Astrocyte (in vitro differentiated cells and primary cell): ENCODE measurements at regions not wholly inside any gene's neighbourhood (a gene's known extent, or its start where the extent isn't known, plus 50 kb on each side); places are given as distances from the start of the nearest gene placed in this dataset.

Experiments
- DNase-seq: peaks from one replicate; pipeline ENCODE4 v3.0.0-alpha.2; 2010; ENCODE audit warnings: low read depth
- FAIRE-seq: peaks from 2 replicates; lab custom pipeline; 2011; peaks lifted over from hg19 to GRCh38; lab: Jason Lieb, UNC
- H2AFZ ChIP-seq: 2 replicates; pipeline ENCODE4 v1.6.0; 2012; ENCODE audit warnings: low read depth, low read length, inconsistent platforms
- H3K27ac ChIP-seq: 2 replicates; pipeline ENCODE4 v1.5.1; 2011; ENCODE audit warnings: low read depth, low read length, inconsistent platforms
- H3K27me3 ChIP-seq: 2 replicates; pipeline ENCODE4 v1.6.0; 2011; ENCODE audit warnings: low read length, inconsistent platforms; ENCODE audit not compliant: insufficient read depth
- H3K36me3 ChIP-seq: 2 replicates; pipeline ENCODE4 v1.5.1; 2011; ENCODE audit warnings: low read length, inconsistent platforms; ENCODE audit not compliant: insufficient read depth
- H3K4me1 ChIP-seq: 2 replicates; pipeline ENCODE4 v1.5.1; 2011; ENCODE audit warnings: low read length, inconsistent platforms; ENCODE audit not compliant: insufficient read depth
- H3K4me2 ChIP-seq: 2 replicates; pipeline ENCODE4 v1.6.0; 2012; ENCODE audit warnings: low read length, inconsistent platforms
- H3K4me3 ChIP-seq: 2 replicates; pipeline ENCODE4 v1.5.1; 2011; ENCODE audit warnings: low read depth, mild to moderate bottlenecking, low read length, inconsistent platforms; ENCODE audit not compliant: insufficient read depth
- H3K79me2 ChIP-seq: 2 replicates; pipeline ENCODE4 v1.6.0; 2012; ENCODE audit warnings: mild to moderate bottlenecking, low read length, inconsistent platforms; ENCODE audit not compliant: insufficient read depth
- H3K9ac ChIP-seq: 2 replicates; pipeline ENCODE4 v1.6.0; 2012; ENCODE audit warnings: mild to moderate bottlenecking, low read length, inconsistent platforms
- H3K9me3 ChIP-seq: 2 replicates; pipeline ENCODE4 v1.5.1; 2012; ENCODE audit warnings: low read depth, mild to moderate bottlenecking, low read length, inconsistent platforms; ENCODE audit not compliant: insufficient read depth
- H4K20me1 ChIP-seq: 2 replicates; pipeline ENCODE4 v1.6.0; 2012; ENCODE audit warnings: low read length, inconsistent platforms; ENCODE audit not compliant: insufficient read depth
- H3K27ac Mint-ChIP-seq: one replicate; pipeline ENCODE4 v1.8.0; 2021; ENCODE audit warnings: mild to moderate bottlenecking, mixed read lengths; ENCODE audit not compliant: unreplicated experiment
- H3K27me3 Mint-ChIP-seq: one replicate; pipeline ENCODE4 v1.8.0; 2021; ENCODE audit warnings: low read depth, mixed read lengths; ENCODE audit not compliant: unreplicated experiment
- H3K36me3 Mint-ChIP-seq: one replicate; pipeline ENCODE4 v1.8.0; 2021; ENCODE audit warnings: low read depth, mixed read lengths; ENCODE audit not compliant: unreplicated experiment
- H3K4me1 Mint-ChIP-seq: one replicate; pipeline ENCODE4 v1.8.0; 2021; ENCODE audit warnings: low read depth, mixed read lengths; ENCODE audit not compliant: unreplicated experiment
- H3K4me3 Mint-ChIP-seq: one replicate; pipeline ENCODE4 v1.8.0; 2021; ENCODE audit warnings: mild to moderate bottlenecking, moderate library complexity, mixed read lengths; ENCODE audit not compliant: unreplicated experiment
- H3K9me3 Mint-ChIP-seq: one replicate; pipeline ENCODE4 v1.8.0; 2021; ENCODE audit warnings: mild to moderate bottlenecking, mixed read lengths; ENCODE audit not compliant: unreplicated experiment
- EZH2 ChIP-seq: IDR thresholded peaks from 2 replicates; pipeline ENCODE4 v1.6.1; 2012; ENCODE audit warnings: mild to moderate bottlenecking, low read length, inconsistent platforms; ENCODE audit not compliant: insufficient read depth
- TF ChIP-seq, protein P1 (sequence below): IDR thresholded peaks from 2 replicates; pipeline ENCODE4 v1.5.1; 2011; ENCODE audit warnings: low read depth, mild to moderate bottlenecking, inconsistent platforms, low read length, moderate library complexity; ENCODE audit not compliant: insufficient read depth

DNA sequence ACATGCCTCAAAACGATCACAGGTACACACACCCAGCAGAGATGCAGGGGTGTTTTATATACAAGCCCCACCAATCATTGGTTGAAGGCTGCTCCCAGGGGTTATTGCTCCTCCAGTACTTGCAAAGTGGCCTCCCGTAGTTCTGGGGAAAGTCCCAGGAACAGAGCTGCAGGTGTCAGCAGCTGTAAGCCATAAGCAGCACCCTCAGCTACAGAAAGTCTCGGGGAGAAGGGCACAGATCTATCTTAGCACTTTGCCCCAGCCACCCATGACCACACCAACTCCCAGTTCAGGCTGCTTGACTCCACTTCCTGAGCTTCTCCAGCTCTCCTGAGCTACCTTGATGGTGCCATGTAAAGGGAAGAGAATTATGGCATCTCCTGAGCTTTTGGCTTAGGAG is 222.7 kb upstream of the GJB5 start:
- TF ChIP-seq EZH2 = no peak
- TF ChIP-seq, protein P1, sequence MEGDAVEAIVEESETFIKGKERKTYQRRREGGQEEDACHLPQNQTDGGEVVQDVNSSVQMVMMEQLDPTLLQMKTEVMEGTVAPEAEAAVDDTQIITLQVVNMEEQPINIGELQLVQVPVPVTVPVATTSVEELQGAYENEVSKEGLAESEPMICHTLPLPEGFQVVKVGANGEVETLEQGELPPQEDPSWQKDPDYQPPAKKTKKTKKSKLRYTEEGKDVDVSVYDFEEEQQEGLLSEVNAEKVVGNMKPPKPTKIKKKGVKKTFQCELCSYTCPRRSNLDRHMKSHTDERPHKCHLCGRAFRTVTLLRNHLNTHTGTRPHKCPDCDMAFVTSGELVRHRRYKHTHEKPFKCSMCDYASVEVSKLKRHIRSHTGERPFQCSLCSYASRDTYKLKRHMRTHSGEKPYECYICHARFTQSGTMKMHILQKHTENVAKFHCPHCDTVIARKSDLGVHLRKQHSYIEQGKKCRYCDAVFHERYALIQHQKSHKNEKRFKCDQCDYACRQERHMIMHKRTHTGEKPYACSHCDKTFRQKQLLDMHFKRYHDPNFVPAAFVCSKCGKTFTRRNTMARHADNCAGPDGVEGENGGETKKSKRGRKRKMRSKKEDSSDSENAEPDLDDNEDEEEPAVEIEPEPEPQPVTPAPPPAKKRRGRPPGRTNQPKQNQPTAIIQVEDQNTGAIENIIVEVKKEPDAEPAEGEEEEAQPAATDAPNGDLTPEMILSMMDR = no peak
- Histone ChIP-seq H3K36me3 (no peaks in the 10 kb centered on the region), H3K79me2 (no peaks in the 10 kb centered on the region), H3K9ac (no peak overlapping the region), H3K27me3 (peaks cover 3% of the 10 kb centered on the region), H2AFZ (no peak overlapping the region), H3K9me3 (no peaks in the 10 kb centered on the region), H3K27ac (no peak overlapping the region), H3K4me1 (no peaks in the 10 kb centered on the region), H4K20me1 (no peaks in the 10 kb centered on the region), H3K4me2 (no peak overlapping the region), H3K4me3 (no peak overlapping the region)
- peaks cover 28% of the 10 kb centered on the region for H3K27me3 Mint-ChIP-seq
- no peak overlapping the region for H3K4me3 Mint-ChIP-seq
- peaks cover 2% of the 10 kb centered on the region for H3K4me1 Mint-ChIP-seq
- H3K9me3 Mint-ChIP-seq = peaks cover 6% of the 10 kb centered on the region
- no peak overlapping the region for H3K27ac Mint-ChIP-seq
- FAIRE-seq (no peak), DNase-seq (no peak)
- H3K36me3 Mint-ChIP-seq = peaks cover 2% of the 10 kb centered on the region

GRCh38 chr1:34538481-34538880 is 216.4 kb upstream of the GJB5 start:
- no peak overlapping the region for H3K4me2 ChIP-seq
- FAIRE-seq (no peak), DNase-seq (no peak)
- H3K79me2 ChIP-seq = no peaks in the 10 kb centered on the region
- Mint-ChIP-seq H3K36me3 (no peaks in the 10 kb centered on the region), H3K27me3 (peaks cover 8% of the 10 kb centered on the region), H3K4me3 (no peak overlapping the region), H3K27ac (no peak overlapping the region), H3K9me3 (peaks cover 6% of the 10 kb centered on the region), H3K4me1 (peaks cover 2% of the 10 kb centered on the region)
- no peaks in the 10 kb centered on the region for H3K27me3 ChIP-seq
- H3K4me3 ChIP-seq = no peak overlapping the region
- H3K36me3 ChIP-seq = no peaks in the 10 kb centered on the region
- TF ChIP-seq, protein P1 = no peak
- TF ChIP-seq EZH2 = no peak
- no peak overlapping the region for H3K9ac ChIP-seq
- H2AFZ ChIP-seq = no peak overlapping the region
- no peaks in the 10 kb centered on the region for H3K9me3 ChIP-seq
- H3K4me1 ChIP-seq = no peaks in the 10 kb centered on the region
- H4K20me1 ChIP-seq = no peaks in the 10 kb centered on the region
- no peak overlapping the region for H3K27ac ChIP-seq

DNA sequence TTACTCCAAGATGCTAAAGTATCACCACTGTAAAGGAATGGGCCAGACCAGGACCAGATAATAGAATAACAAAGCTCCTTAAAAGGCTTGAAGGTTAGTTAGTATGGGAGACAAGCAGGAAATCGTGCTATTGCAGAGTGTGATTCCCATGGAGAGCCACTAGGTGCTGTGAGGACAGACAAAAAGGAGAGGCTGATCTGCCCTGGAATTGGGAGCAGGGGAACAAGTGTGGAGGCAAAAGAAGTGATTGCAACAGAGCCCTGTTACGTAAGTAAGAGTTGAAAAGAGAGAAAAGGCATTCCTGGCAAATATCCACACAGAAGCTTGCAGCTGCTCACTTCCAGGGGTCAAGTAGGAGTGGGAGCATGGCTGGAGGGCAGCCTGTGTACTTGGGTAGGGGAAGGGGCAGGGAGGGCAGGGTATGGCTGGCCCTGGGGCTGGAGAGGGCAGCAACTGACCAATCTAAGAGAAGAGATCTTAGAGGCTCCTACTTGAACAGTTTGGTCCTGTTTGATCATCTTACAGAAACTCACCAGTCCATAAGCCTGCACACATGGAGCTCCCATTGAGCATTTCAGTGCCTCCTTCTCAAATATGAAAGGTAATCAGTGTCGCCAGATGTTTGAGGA is 207.7 kb upstream of the GJB5 start:
- H3K9me3 ChIP-seq = peaks cover 6% of the 10 kb centered on the region
- TF ChIP-seq, protein P1 = no peak
- TF ChIP-seq EZH2 = no peak
- H3K36me3 Mint-ChIP-seq = no peaks in the 10 kb centered on the region
- DNase-seq = no peak
- no peak overlapping the region for H3K27ac Mint-ChIP-seq
- H4K20me1 ChIP-seq = no peaks in the 10 kb centered on the region
- no peak for FAIRE-seq
- H3K4me1 ChIP-seq = no peaks in the 10 kb centered on the region
- no peak overlapping the region for H2AFZ ChIP-seq
- peaks cover 3% of the 10 kb centered on the region for H3K9me3 Mint-ChIP-seq
- H3K4me1 Mint-ChIP-seq = no peaks in the 10 kb centered on the region
- peaks cover 11% of the 10 kb centered on the region for H3K27me3 Mint-ChIP-seq
- H3K27me3 ChIP-seq = no peaks in the 10 kb centered on the region
- H3K36me3 ChIP-seq = no peaks in the 10 kb centered on the region
- H3K27ac ChIP-seq = no peak overlapping the region
- H3K4me3 Mint-ChIP-seq = no peak overlapping the region
- no peak overlapping the region for H3K4me2 ChIP-seq
- no peak overlapping the region for H3K4me3 ChIP-seq
- no peaks in the 10 kb centered on the region for H3K79me2 ChIP-seq
- H3K9ac ChIP-seq = no peak overlapping the region
